HUES64 (cell line): ENCODE measurements at regions not wholly inside any gene's neighbourhood (a gene's known extent, or its start where the extent isn't known, plus 50 kb on each side); places are given as distances from the start of the nearest gene placed in this dataset.

Source experiments
- H3K27ac ChIP-seq: 2 replicates; pipeline ENCODE4 v1.7.0; 2013; ENCODE audit warnings: low read depth, low read length, inconsistent platforms
- H3K27me3 ChIP-seq: 2 replicates; pipeline ENCODE4 v1.6.1; 2013; ENCODE audit warnings: mild to moderate bottlenecking, low read length; ENCODE audit not compliant: insufficient read depth
- H3K36me3 ChIP-seq: 2 replicates; pipeline ENCODE4 v1.6.1; 2013; ENCODE audit warnings: mild to moderate bottlenecking, low read length; ENCODE audit not compliant: insufficient read depth
- H3K4me1 ChIP-seq: 2 replicates; pipeline ENCODE4 v1.6.1; 2013; ENCODE audit warnings: mild to moderate bottlenecking, low read length, moderate library complexity; ENCODE audit not compliant: insufficient read depth
- H3K4me3 ChIP-seq: 2 replicates; pipeline ENCODE4 v1.5.1; 2013; ENCODE audit warnings: mild to moderate bottlenecking, low read length, moderate library complexity
- H3K9ac ChIP-seq: 2 replicates; pipeline ENCODE4 v1.6.1; 2013; ENCODE audit warnings: mild to moderate bottlenecking, low read depth, low read length
- H3K9me3 ChIP-seq: 2 replicates; pipeline ENCODE4 v1.6.1; 2013; ENCODE audit warnings: low read depth, low read length; ENCODE audit not compliant: insufficient read depth
- WGBS: fragments of 150-250, 120-280 bp; methylation state at CpG from one replicate; pipeline ENCODE4 v1.1.7; 2013; ENCODE audit warnings: missing lambda C conversion rate; 5-methylcytosine and 5-hydroxymethylcytosine counted together

DNA sequence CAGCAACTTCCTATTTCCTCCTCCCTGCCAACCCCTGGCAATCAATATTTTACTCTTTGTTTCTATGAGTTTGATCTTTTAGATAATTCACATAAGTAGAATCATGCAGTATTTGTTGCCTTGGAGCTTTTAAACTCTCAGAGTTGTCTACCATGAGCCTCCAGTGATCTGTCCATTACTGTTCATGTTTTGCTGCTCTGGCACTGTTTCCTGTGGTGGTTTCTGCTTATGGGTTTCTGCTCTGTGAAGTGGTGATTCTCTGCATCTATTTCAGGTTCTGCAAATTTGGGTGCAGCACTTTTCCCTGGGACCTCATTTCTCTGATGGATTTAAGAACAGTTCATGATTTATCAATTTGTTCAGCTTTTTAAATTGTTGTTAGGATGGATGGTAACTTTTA lies 908.1 kb upstream of the FANCL start:
- Histone ChIP-seq H3K27me3 (no peaks in the 10 kb centered on the region), H3K9ac (no peak overlapping the region), H3K4me3 (no peak overlapping the region), H3K9me3 (no peaks in the 10 kb centered on the region), H3K36me3 (no peaks in the 10 kb centered on the region), H3K27ac (no peak overlapping the region), H3K4me1 (no peaks in the 10 kb centered on the region)

DNA sequence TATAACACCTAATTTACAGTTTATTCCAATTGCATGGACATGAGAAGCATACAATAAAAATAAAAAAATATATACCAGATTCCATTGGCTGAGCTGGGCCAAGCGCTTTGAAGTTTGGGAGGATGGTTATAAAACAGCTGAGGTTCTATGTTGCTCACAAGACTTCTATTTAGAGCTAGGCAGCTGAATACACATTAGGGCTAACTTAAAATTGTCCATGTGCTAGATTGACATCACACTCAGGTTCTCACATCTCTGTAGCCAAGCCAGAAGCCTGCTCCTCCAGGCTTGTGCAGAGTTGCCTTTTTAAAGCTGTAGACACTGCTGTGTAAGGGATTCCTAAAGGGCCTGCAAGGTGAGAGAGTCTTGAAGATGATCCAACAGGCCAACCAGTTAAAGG lies 871.1 kb upstream of the FANCL start:
- H3K36me3 ChIP-seq: no peaks in the 10 kb centered on the region
- H3K9me3 ChIP-seq: no peaks in the 10 kb centered on the region
- H3K4me3 ChIP-seq: no peak overlapping the region
- H3K4me1 ChIP-seq: no peaks in the 10 kb centered on the region
- no peak overlapping the region for H3K27ac ChIP-seq
- 100% methylated on average over 1 of the region's 1 CpG for WGBS
- H3K9ac ChIP-seq: no peak overlapping the region
- no peaks in the 10 kb centered on the region for H3K27me3 ChIP-seq

GRCh38 chr2:59096973-59097372 lies 855.8 kb upstream of the FANCL start:
- Histone ChIP-seq H3K9me3 (peaks cover 27% of the 10 kb centered on the region), H3K36me3 (no peaks in the 10 kb centered on the region), H3K27me3 (no peaks in the 10 kb centered on the region), H3K9ac (no peak overlapping the region), H3K4me1 (no peaks in the 10 kb centered on the region), H3K27ac (no peak overlapping the region), H3K4me3 (no peak overlapping the region)
- WGBS: 95% methylated on average over 2 of the region's 2 CpGs

DNA sequence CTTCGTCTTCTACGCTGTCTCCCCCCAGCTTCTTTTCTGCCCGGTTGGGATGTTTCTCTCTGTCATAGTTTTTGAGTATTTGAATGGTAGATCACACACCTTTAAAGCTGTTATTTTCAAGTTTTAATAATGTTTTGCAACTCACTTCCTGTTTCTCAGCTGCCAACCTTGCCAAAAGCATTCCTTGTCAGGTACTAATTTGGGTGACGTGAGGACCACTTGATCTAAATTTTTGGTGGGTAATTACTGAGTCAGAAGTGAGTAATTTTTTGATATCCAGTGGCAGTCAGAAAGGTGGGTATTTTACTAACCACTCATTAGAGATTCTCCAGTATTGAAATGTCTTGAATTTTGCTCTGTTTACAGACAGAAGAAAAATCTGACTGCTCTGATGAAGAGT lies 852.4 kb upstream of the FANCL start:
- Histone ChIP-seq H3K4me1 (no peaks in the 10 kb centered on the region), H3K27me3 (no peaks in the 10 kb centered on the region), H3K27ac (no peak overlapping the region), H3K9ac (no peak overlapping the region), H3K4me3 (no peak overlapping the region), H3K9me3 (peaks cover 23% of the 10 kb centered on the region), H3K36me3 (no peaks in the 10 kb centered on the region)
- 93% methylated on average over 3 of the region's 4 CpGs for WGBS

DNA sequence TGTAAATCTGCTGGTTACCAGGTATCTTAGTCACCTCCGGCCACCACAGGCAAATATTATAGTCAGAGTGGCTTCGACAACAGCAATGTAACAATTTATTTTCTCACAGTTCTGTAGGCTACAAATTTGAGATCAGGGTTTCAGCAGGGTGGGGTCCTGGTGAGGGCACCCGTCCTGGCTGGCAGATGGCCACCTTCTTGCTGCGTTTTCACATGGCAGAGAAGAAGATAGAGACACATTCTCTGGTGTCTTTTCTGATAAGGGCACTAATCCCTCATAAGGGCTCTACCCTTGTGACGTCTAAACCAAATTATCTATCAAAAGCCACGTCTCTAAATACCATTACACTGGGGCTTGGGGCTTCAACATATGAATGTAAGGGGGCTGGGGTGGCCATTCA lies 843.2 kb upstream of the FANCL start:
- Histone ChIP-seq H3K4me1 (no peaks in the 10 kb centered on the region; the same call in 1 of the 2 replicates), H3K27me3 (no peaks in the 10 kb centered on the region), H3K4me3 (no peak overlapping the region), H3K9ac (no peak overlapping the region), H3K27ac (no peak overlapping the region), H3K36me3 (no peaks in the 10 kb centered on the region), H3K9me3 (no peaks in the 10 kb centered on the region)
- 66% methylated on average over 5 of the region's 6 CpGs for WGBS

GRCh38 chr2:59083075-59083828 lies 842.1 kb upstream of the FANCL start:
- Histone ChIP-seq H3K4me3 (no peak overlapping the region), H3K36me3 (no peaks in the 10 kb centered on the region), H3K27me3 (no peaks in the 10 kb centered on the region), H3K27ac (no peak overlapping the region), H3K9ac (no peak overlapping the region), H3K4me1 (no peaks in the 10 kb centered on the region; the same call in 1 of the 2 replicates), H3K9me3 (no peaks in the 10 kb centered on the region)
- WGBS: 89% methylated on average over 5 of the region's 5 CpGs

GRCh38 chr2:59082657-59083056 lies 841.5 kb upstream of the FANCL start:
- H3K9ac ChIP-seq: no peak overlapping the region
- H3K27me3 ChIP-seq: no peaks in the 10 kb centered on the region
- WGBS: 96% methylated on average over 5 of the region's 5 CpGs
- no peak overlapping the region for H3K27ac ChIP-seq
- H3K4me1 ChIP-seq: no peaks in the 10 kb centered on the region; the same call in 1 of the 2 replicates
- H3K4me3 ChIP-seq: no peak overlapping the region
- no peaks in the 10 kb centered on the region for H3K36me3 ChIP-seq
- no peaks in the 10 kb centered on the region for H3K9me3 ChIP-seq

- Histone ChIP-seq H3K27me3 (no peaks in the 10 kb centered on the region), H3K4me1 (peaks cover 10% of the 10 kb centered on the region), H3K4me3 (no peak overlapping the region), H3K27ac (no peak overlapping the region), H3K9me3 (no peaks in the 10 kb centered on the region), H3K36me3 (no peaks in the 10 kb centered on the region), H3K9ac (no peak overlapping the region)
- WGBS: 91% methylated on average over 3 of the region's 4 CpGs
These were observed 839.5 kb upstream of the FANCL start for GRCh38 chr2:59080451-59081181.

GRCh38 chr2:59077981-59078531 lies 836.9 kb upstream of the FANCL start:
- WGBS: 94% methylated on average over 5 of the region's 6 CpGs

DNA sequence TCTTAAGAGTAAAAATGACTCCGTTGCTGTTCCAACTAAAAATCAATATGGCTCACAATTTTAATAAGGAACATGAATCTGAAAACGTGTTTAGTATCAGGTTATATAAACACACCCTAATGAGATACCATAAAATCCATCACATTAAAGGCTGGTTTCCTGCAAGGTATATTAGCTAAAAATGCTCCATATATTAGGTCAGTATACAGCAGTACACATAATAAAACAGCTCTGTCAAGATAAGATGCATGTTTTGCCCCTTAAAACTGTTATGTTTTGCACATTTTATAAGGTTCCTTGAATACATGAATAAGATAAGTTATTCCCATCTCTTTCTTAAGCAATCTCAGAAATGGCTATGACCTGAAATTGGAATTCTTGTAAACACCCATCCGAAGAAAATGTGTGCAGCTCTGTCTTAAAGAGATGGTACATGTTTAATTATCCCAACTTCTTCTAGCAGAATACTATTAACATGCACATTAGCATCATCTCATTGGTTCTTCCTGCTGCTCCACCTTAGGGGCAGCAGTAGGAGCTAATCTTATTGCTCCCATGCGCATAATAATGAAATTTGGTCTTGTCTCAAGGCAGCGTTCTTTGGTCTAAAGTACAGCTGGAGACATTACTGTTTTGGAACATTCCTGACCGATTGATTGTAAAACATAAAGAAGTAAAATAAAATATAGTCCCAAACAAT lies 836.1 kb upstream of the FANCL start:
- Histone ChIP-seq H3K36me3 (no peaks in the 10 kb centered on the region), H3K27ac (no peak overlapping the region), H3K9ac (no peak overlapping the region), H3K27me3 (no peaks in the 10 kb centered on the region), H3K9me3 (no peaks in the 10 kb centered on the region), H3K4me1 (peaks cover 10% of the 10 kb centered on the region), H3K4me3 (no peak overlapping the region)
- 98% methylated on average over 6 of the region's 6 CpGs for WGBS

More at GRCh38 chr2:59077981-59078531, 836.9 kb upstream of the FANCL start:
- Histone ChIP-seq H3K27me3 (no peaks in the 10 kb centered on the region), H3K9me3 (no peaks in the 10 kb centered on the region), H3K9ac (no peak overlapping the region), H3K27ac (no peak overlapping the region), H3K4me3 (no peak overlapping the region), H3K36me3 (no peaks in the 10 kb centered on the region), H3K4me1 (peaks cover 10% of the 10 kb centered on the region)

GRCh38 chr2:59076079-59076619 lies 835.0 kb upstream of the FANCL start:
- Histone ChIP-seq H3K4me1 (peaks cover 10% of the 10 kb centered on the region), H3K36me3 (no peaks in the 10 kb centered on the region), H3K27me3 (no peaks in the 10 kb centered on the region), H3K27ac (no peak overlapping the region), H3K9me3 (no peaks in the 10 kb centered on the region), H3K9ac (no peak overlapping the region), H3K4me3 (no peak overlapping the region)
- 62% methylated on average over 2 of the region's 5 CpGs for WGBS
